Heart left ventricle (tissue), 13 donors: ENCODE measurements at regions not wholly inside any gene's neighbourhood (a gene's known extent, or its start where the extent isn't known, plus 50 kb on each side); places are given as distances from the start of the nearest gene placed in this dataset.

ENCODE experiments used
- POLR2A ChIP-seq, 2 donors: fragments of 450-650 bp; IDR thresholded peaks; one replicate each; pipeline ENCODE4 v1.6.1; 2017; ENCODE audit warnings: antibody characterized with exemption in 2 of 2, mild to moderate bottlenecking in 2 of 2, moderate library complexity in 2 of 2
- TF ChIP-seq, protein P1 (sequence below), 12 donors: fragments of 200-600 bp; sonication (generic) in 4 of 12; IDR thresholded peaks; one replicate each; pipeline versions ENCODE4 v1.5.0 to v1.8.0; 2018 to 2022; ENCODE audit warnings: antibody characterized with exemption in 12 of 12, mild to moderate bottlenecking in 5 of 12
- donor health status: ischemic (EF 13 %, LVEDD 7.1; RV severe dilation, severe dysfunction).
- donor health status: DM: no; HTN: yes; CAD: no.
- donor health status: DM: no; HTN: no; CAD: no.
- donor health status: ischemic (EF 25% LVEDD 6.9; RV normal size, moderate dysfunction).
- donor health status: ischemic (EF 25% LVEDD 5.7; RV mildly dilated, moderate dysfunction).
- donor health status: ischemic (EF 35%, LVEDD 5.7; RV mildly dilated, moderate dysfunction).
- donor health status: nonischemic (EF 11% LVEDD 7.7; RV severe dilation, severe dysfunction).
- donor health status: DM: yes; HTN: yes; CAD: no.
- donor health status: PGD.
- donor health status: ischemic (EF 29% LVEDD 5.4; RV normal size, mild dysfunction).
- donor health status: nonischemic (EF 23%, LVEDD 6.1; RV moderate dilation, normal function).

GRCh38 chr9:23044549-23044948 is 597.9 kb downstream of the DMRTA1 start:
- TF ChIP-seq, protein P1, sequence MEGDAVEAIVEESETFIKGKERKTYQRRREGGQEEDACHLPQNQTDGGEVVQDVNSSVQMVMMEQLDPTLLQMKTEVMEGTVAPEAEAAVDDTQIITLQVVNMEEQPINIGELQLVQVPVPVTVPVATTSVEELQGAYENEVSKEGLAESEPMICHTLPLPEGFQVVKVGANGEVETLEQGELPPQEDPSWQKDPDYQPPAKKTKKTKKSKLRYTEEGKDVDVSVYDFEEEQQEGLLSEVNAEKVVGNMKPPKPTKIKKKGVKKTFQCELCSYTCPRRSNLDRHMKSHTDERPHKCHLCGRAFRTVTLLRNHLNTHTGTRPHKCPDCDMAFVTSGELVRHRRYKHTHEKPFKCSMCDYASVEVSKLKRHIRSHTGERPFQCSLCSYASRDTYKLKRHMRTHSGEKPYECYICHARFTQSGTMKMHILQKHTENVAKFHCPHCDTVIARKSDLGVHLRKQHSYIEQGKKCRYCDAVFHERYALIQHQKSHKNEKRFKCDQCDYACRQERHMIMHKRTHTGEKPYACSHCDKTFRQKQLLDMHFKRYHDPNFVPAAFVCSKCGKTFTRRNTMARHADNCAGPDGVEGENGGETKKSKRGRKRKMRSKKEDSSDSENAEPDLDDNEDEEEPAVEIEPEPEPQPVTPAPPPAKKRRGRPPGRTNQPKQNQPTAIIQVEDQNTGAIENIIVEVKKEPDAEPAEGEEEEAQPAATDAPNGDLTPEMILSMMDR (IDR thresholded peaks at IDR 0.05), result no peak
- TF ChIP-seq POLR2A (IDR thresholded peaks at IDR 0.05), result no peak
